A549 (cell line): ENCODE measurements at regions not wholly inside any gene's neighbourhood (a gene's known extent, or its start where the extent isn't known, plus 50 kb on each side); places are given as distances from the start of the nearest gene placed in this dataset.

ENCODE experiments used
- FOSL2 ChIP-seq, 2 experiments: fragments of 450-650 bp in 1 of 2; fragments of >200 bp in 1 of 2; sonication (Bioruptor Twin) in 1 of 2; formaldehyde crosslinking; IDR thresholded peaks; 2 replicates each; pipeline versions ENCODE4 v1.5.0 to v1.6.1; 2016 to 2020; ENCODE audit warnings: mild to moderate bottlenecking in 1 of 2, moderate library complexity in 1 of 2
- MAX ChIP-seq: IDR thresholded peaks from 2 replicates; pipeline ENCODE4 v1.6.1; 2012

GRCh38 chr2:150357770-150358467 is 129.5 kb downstream of the RND3 start:
- TF ChIP-seq MAX (no peak), FOSL2 (IDR thresholded peaks at IDR 0.05) (no peak), FOSL2 (CRISPR knock-in tag; IDR thresholded peaks at IDR 0.05) (no peak)
